RKO (cell line): ENCODE measurements at regions not wholly inside any gene's neighbourhood (a gene's known extent, or its start where the extent isn't known, plus 50 kb on each side); places are given as distances from the start of the nearest gene placed in this dataset.

Experiments used
- DNase-seq: peaks from one replicate; pipeline ENCODE4 v3.0.0-alpha.2; 2016; ENCODE audit warnings: low spot score

DNA sequence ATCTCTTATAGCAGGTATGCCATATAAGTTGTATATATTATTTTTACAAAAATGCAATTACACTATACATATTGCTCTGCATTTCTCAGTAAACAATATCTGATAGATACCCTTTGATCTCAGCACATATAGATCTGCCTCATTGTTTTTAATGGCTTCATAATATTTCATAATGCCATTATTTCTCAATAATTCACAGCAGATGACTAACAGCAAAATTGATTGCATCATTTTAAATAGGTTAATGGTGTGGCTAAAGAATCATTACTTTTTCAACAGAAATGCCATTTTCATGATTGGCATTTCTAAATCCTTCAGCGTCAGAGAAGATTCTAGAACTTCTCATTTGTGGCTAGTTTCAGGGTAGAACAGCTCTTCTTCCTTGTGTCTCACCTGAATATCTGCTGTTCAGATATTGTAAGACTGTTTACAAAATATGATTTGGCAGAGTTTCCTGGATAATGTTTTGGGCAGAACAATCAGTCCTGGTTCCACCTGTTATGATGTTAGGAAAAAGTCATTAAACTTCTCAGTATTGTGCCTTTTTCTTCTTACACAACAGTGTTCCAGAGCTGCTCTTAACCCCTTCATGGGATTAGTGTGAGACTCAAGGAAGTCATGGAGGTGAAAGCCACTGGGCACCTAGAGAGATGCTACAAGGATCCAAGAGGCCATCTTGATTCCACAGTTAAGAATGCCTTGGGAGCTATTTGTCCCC lies 397.6 kb upstream of the THBS1 start:
- DNase-seq = no peak

DNA sequence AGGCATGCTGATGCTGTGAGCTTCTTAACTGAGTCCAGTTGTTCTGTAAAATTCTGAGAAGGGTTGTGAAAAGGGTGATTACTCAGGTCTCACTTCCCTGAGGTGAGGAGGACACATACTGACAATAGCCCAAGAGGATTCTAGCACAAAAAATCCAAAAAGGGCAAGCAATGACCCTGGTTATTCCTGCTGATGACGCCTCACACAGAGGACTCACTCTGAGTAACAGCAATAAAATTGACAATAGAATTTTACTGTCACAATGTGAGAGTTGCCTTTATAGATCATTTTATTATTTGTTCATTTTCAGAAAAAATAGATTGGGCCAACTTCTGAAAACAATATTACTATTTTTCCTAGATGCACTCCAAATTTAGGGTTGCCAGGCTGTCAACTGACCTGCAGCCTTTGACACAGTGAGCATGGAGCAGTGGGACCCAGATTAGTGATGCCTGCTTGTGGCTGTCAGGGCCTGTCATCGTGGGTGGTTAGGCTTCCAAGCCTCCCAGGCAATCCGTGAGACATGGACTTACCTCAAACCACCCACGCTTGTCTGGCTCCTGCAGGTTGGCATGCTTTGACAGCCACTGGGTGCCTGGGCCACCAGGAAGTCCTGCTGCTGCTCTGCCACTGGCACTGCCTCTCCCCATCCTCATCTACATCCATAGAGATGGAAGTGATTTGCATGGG lies 396.0 kb upstream of the THBS1 start:
- no peak for DNase-seq

DNA sequence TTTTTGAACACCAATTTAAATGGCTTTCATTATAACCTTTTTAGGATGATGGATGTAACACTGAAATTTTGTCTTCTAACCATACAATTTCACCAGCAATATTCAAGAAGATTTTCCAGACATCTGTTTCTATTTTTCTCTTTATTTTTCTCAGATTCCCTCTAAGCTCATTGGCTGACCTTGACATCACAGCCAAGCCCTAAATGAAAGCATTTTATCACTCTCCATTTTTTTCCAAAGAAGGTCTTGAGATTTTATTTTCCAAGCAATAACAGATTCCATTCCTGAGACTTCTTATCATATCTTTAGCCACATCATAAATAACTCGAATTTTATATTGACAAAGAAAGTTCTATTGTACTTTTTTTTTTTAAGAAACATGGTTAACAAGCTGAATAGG lies 392.6 kb upstream of the THBS1 start:
- DNase-seq = no peak

DNA sequence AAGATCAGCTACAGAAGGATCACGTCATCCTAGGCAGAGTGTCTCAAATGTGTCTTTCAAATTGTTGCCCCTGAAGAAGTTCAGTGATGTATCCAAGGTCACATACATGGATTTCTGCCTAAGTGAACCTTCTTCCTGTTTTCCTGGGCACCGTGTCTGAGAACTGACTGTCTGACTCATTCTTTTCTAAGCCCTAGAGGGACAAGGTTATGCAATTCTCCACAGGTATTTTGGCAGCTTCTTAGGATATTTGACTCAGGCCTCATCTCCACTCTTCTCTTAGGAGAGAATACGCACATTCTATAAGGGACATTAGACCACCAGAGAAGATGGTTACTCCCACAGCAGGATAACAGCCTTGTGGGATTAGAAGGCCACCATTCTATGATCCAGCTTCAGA lies 391.9 kb upstream of the THBS1 start:
- DNase-seq = no peak

DNA sequence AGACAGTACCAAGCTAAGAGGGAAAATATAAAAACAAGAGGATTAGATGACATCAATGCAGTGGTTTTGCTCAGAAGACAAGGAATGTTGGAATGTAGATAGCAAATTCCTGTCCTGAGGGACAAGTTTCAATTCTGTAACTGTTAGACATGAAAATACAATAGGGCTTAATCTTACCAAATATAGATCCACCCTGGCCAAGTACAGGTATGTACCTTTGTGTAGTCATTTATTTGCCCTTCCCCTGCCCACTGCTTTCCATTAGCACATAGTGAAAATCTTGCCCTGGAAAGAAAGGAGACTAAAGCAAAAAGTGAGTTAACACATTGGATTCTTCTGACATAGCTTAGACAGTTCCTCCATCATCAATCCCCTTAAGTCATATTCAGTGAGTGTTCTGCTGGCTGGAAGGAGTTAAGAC lies 389.0 kb upstream of the THBS1 start:
- DNase-seq = no peak

DNA sequence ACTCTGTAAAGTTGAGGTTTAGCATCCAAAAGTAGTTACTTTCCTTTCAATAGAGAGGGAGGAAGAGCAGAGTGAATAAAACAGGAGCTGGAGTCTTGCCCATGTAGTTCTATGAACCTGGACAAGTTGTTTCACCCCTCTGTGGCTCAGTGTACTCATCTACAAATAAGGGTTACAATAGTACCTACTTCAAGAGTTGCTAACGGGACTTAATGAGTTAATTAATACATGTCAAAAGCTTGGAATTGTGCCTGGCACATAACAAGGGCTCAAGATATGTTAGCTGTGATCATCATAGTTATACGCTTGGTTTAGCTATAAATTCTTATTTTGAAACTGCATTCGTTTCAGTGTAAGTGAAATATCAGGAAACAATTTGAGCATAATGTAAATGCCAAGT lies 388.5 kb upstream of the THBS1 start:
- no peak for DNase-seq

DNA sequence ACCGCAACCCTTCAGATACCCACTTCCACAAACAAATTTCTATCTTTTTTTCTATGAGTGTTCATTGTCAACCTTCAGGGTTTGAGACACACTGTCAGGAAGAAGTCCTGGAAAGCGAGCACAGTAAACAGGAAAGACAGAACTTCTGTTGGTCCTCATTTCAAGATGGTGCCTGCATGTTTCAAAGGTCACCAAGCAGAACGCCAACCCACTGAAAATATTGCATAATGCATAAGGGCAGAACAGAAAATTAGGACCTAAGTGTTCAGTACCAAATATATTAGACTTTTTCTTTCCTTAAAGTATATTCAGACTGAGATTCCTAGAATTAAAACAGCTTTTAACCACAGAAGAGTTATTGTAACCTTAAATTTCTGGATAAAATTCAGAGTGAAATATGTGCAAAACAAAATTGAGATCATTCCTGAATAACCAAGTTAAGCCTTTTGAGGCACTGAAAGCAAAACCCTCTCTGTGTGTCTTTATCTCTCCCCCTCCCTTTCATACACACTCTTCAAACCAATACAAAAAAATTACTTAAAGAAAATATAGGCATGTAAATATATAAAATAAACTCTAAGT lies 387.8 kb upstream of the THBS1 start:
- no peak for DNase-seq

DNA sequence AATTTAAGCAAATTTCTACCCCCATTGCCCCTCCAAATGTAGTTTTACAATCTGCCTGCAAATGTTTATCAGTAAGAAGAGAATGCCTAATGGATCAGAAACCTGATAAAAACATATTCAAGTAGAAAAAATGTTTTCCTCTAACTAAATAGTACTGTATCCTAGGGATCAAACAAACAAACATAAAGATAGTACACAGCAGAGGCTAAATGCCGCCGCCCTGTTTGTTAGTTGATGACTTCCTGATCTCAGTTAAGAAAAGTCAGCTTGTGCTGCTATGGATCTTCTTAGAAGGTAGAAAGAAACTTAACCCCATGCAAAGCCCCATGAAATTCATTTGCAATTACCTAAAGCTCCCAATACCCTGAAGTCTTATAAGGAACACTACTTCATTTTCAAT lies 387.3 kb upstream of the THBS1 start:
- DNase-seq = no peak

DNA sequence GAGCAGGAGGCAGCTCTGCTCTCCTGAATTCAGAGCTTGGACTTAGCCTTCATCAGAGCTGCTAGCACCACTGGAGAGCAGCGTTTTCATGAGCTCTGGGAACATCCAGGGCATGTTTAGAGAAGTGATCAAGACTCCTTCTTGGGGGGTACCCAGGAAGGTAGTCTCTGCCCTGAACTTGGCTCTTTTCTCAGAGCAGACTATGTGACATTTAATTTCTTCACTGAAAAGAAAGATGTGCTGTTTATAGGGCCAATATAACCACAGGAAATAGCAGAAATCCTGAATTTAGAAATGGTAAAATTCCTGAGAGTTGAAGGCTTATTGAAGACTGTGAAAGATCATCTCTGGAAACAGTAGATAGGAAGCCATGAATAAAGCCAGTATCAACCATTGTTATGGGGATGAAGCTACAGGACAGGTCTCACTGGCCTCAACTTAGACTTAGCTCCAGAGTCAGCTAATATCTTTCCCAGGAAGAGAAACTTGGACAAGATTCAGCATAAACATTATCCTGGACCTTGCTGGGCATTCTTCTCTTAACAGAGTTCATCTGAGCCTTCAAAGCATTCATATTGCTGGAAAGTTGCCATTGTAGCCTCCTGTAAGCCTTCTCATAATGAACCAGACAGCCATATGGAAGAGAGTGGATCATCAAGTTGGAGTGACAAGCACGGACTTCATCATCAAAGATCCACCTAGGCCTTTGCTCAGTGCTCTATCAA lies 386.6 kb upstream of the THBS1 start:
- DNase-seq = no peak

DNA sequence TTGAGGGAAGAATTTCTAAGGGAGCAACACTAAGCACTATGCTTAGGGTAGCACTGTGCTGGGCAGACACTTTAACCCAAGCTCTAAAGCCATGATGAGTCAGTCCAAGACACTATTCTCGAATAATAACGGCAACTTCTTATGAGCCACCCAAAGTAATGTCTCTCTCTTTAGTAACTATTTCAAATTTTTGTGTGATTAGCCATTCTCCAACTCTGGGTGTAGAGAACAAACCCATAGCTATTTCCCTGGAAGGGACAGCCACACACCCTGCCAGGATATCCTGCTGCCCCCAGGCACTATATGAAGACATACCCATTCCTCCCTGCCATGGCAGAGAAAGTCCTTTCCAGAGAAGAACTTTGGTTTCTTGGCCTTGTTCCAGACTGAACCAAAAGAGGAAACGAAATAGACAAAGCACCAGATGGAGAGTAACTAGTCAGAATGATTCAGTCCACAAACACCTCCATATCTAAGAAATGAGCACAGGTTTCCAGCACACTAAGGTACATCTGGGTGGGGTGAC lies 384.9 kb upstream of the THBS1 start:
- no peak for DNase-seq

DNA sequence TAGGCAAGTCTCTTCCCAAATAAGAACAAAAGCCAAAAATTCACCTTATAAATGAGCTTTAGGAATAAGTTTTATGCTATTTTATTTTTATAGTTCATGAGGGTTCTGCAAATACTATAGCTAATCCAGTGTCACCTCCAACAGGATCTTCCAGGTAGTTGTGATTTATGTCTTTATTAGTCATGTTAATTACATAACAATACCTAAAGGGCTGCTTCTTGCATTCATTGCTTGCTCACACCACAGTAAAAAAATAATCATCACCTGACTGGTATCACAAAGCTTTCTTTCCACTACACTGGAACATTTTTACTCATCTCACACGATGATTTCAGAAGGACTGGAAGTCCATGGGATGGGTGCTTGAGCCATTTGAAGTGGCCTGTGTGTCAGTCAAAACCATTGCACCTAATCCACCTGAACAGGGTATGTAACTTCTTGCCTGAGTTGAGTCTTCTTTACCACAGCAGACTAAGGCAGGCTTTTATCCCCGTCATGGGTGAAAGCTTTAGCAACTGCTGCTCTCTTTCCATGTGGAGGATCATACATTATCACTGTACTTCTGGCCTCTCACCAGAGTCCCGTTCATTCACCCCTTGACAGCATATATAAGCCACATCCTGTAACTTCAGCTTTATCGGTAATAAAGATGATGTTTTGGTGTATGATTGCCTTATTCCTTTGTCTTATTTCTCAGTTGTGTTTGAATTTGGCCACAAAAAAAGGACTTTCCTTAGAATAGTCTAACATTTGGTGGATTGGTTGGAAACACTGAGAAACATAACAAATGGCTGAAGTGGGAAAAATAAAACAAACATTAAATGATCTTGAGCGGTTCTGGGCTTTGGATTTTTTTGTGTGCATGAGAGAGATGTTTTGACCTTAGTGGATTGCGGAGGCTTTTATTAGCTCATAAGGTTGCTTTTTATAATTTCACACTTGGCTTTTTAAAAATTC lies 382.6 kb upstream of the THBS1 start:
- no peak for DNase-seq

DNA sequence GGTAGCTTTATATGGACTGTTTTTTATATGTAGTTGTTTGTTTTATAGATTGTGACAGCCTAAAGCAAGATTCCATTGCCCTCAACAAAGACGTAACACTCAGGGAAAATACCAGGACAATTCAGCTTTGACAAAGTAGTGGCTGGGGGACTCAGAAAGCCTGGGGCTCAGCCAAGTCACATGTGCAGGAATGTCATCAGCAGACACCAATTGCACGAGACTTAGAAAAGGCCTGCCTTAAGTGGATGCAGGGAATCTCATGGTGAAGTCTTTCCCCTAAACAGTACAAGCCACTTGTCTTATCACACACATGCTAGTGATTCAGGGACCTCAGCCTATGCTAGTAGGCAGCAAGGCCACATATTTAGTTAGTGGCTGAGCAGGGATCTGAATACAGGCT lies 381.8 kb upstream of the THBS1 start:
- DNase-seq = no peak

DNA sequence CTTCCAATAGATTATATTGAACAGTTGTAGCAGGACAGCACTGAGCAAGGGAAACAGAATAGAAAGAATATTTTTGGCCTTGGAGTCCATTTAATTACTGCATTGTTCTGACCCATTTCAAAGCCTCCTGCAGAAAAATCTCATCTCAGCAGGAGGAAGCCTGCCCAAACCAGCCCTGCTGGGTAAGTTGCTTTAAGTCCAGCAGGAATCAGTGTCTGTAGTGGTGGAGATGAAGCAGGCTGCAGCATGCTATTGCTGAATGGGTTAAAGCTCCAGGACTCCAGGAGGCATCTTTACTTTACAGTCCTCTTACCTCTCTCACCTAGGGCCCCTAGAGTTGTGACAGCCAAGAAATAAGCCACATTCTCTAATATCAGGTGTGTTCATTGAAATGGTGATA lies 380.3 kb upstream of the THBS1 start:
- no peak for DNase-seq

DNA sequence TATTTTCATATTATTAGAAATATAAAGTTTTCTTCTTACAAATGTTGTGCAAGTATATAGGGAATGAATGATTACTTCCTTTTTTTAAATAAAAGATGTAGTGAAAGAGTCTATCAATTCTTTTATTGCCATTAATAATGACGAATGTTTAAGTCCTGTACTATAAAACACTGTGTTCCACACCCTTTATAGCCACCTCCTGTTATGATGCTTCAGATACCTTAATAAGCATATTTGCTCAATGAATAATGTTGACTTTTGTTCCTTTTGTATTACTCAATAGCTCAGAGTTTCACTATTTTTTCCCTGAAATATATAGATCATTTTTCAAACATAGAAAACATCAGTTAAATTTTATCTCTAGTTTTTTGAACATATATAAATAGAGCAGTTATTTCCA lies 378.2 kb upstream of the THBS1 start:
- no peak for DNase-seq

DNA sequence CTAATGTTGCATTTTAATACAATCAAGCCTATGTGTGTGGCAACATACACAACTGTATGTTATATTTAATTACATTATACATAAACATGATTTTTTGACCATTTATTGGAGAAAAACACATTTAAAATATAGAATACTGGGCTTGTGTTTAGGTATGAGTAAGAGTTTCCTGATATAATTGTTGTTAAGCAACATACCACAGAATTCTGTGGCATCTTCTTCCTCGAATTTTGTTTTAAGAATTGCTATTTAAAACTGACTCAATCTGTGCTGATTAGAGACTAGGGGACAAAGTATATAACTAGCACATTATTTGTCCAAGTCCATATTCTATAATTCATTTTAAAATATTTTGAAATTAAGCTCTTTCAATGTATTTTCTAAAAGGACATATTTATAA lies 376.8 kb upstream of the THBS1 start:
- DNase-seq = no peak

DNA sequence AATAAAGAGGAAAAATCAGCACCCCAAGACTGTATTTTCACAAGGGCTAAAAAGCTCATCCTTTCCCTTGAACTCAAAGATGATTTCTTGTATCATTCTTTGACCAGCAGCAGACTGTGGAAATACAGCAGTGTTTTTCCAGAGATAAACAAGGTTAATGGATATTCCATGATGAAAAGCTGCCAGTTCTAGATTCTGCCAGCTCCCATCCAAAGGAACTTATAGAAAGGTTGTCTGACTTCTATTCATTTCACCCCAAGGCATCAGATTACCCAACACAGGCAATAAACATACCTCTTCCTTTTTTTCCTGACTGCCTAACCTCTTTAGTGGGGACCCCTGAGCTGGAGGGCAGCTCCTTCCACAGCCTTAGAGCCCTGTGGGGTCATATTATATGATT lies 375.8 kb upstream of the THBS1 start:
- DNase-seq = no peak

DNA sequence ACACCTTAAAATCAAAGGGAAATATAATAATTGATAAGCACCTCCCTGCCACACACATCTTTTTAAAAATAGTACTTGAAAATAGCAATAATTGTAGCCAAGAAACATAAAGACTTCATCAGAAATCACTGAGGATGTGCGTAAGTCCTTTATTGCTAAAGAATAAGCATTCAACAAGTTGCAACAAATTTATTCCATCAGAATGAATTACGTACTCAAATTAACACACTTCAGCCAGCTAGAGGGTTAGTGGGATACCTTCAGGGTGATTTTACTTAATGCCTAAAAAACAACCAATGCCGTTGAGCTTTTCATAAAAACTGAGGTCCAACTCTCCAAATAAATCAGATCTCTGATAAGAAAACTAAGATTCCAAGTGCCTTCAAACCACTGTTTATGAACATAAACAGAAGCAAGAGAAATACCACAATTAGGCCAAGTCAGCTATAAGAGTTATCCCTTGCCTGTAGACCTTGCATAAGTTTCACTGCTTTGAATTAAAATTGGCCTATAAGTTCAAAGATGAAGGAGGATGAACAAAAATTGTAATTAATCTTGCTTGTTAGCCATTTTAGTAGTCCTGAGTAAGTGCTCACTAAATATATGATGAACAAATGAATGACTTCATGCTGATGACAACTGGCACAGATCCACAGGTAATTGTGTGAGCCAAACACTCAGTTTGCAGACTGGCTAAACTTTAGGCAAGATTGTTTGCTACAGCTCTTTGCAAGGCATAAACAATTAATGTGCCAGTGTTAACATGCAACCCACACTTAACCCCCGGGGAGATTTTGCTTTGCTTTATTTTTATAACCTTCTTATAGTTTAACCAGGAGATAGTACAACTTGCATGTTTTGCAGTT lies 375.1 kb upstream of the THBS1 start:
- no peak for DNase-seq

DNA sequence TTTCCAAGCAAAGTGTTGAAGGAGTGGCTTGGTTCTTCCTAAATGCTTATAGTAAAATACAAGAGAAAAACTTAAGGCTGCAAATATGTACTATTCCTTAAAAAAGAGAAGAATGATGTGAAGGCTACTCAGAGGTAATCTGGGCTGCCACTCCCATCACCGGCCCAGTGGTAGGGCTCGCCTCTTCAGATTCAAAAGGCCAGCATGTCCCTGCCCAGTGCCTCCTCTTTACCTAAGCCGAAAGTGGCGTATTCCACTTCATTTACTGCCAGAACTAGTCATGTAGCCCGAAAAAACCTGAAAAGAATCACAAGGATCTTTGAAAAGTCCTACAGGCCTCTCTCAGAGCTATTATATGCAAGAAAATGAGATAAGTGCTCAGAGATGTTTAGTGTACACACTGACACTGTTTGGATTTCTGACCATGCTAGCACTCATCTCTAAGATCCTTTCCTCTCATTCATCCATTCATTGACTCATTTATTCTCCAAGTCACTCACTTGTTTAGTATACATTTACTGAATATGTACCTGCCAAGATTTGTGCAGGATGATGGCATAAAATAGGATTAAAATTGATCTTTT lies 373.3 kb upstream of the THBS1 start:
- no peak for DNase-seq

DNA sequence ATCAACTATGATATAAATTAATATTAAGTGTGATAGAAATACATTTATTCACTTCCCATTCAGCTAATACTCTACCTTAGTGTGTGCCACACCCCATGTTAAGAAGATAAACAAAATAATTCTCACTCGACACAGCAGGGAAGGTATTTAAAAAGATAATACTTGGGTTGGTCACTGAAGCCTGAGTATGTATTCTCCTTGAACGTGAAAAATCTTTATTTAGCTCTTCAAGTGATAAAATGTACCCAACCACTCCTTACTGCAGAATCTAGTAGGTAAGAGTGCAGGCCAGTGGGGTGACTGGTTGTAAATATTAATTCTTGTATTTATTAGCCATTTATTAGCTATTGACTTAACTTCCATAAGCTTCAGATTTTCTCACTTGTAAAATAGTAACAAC lies 372.7 kb upstream of the THBS1 start:
- DNase-seq = no peak

DNA sequence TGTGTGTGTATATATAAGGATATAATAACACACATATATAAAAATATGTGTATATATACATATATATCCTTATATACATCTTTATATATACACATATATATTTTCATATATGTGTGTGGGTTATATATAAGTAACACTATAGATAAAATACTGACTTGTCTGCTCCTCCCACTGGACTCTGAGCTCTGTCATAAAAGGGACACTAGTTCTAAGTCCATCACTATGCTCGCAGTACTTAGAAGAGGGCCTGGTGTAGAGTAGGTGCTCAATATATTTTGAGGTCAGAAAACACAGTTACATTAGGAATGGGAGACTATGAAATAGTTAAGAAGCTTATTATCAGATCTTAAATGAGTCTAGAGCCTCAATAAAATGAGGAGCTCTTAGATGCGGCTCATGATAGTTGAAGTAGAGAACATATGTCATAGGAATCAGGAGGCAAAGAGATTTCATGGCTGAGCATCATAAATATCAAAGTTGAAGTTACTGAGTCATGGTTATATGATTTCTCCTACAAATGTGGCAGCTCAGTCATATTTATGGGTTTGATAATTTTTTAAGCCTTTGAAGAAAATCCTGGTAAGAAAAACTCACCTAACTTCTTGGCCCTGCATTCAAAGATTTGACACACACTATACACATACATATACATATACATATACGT lies 371.2 kb upstream of the THBS1 start:
- no peak for DNase-seq
